Right kidney (tissue), 1 donor: ENCODE measurements at regions not wholly inside any gene's neighbourhood (a gene's known extent, or its start where the extent isn't known, plus 50 kb on each side); places are given as distances from the start of the nearest gene placed in this dataset.

Experiments used
- DNase-seq: peaks from one replicate; pipeline ENCODE4 v3.0.0-alpha.2; 2016

- no peak for DNase-seq
These were observed 500.8 kb upstream of the ANKRD30A start for GRCh38 chr10:36624551-36625100.

DNA sequence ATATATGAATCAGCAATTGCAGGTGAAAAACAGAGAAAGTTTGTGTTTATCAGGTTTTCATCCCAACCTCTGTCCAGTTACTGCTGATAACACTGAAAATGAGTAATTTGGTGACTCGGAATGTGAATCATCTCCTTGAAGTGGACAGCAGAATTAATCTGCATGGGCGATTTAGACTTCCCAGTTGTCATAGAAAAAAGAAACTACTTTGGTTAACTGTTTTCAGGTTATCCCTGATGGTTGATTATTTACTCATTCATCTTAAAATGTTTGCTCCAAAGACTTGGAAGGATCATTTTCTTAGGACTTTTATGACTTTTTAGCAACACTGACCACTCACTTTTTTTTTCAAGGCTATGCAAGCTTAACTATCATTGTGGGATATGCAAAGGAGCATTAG is 504.1 kb upstream of the ANKRD30A start:
- DNase-seq = no peak

- no peak for DNase-seq
These were observed 513.0 kb upstream of the ANKRD30A start for GRCh38 chr10:36612436-36612835.

DNA sequence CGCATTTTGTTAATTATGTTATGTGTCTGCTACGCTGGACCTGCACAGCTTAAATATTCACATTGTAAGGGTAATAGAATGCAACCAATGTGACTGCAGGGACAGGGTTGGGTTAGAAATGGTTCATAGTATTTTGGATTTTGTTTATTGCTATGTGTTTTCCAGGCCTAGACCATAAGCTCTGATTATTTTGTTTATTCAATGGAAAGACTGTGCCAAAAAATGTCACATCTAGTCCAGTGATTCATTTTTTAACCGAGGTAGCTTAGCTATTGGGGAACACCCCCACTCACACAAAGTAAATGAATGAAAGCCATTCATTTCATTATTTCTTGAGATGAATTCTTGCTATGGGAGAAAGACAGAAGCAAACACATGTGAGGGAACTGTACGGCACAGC is 516.5 kb upstream of the ANKRD30A start:
- no peak for DNase-seq

DNA sequence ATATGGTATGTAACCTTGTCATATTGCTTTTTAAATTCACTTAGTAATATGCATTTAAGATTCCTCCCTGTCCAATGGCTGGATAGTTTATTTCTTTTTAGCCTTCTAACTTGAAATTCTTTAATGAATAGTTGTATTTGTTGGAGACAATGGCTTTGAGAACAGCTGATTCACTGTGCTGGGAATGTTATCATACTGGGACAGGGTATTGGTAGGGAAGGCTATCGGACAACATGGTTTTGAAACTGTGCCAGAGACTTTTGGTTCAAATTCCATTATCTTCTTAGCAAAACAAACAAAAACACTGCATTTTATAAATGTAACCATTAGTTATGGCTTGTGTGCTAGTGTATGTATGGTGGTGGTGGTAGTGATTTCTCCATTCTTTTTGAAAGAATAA is 517.1 kb upstream of the ANKRD30A start:
- DNase-seq = no peak

DNA sequence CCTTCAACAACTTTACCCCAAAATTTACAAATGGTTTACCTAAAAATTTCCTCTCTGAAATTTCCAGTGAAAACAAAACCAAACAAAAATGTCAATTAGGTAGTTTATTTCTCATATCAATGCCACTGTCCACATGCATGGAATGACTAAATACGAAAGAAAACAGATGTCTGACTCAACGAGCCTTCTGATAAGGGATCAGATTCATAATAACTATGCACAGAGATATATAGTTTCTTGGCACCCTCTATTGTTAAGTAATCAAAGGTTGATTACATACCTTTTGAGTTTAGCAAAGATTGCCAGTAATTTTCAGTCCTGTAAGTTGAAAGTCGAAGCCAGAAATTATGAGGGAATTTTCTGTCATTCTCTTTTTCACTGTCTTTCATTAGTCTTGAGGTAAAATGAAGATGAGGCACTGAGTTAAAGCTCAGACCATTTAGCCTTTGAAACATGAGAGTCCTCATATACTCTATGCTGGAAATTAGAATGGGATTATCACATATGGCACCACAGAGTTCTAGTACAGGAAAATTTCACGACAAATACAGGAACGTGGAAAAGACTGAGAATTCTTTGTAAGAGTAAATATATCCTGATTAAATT is 519.1 kb upstream of the ANKRD30A start:
- DNase-seq = no peak

- no peak for DNase-seq
These were observed 521.1 kb upstream of the ANKRD30A start for GRCh38 chr10:36604316-36604715.

DNA sequence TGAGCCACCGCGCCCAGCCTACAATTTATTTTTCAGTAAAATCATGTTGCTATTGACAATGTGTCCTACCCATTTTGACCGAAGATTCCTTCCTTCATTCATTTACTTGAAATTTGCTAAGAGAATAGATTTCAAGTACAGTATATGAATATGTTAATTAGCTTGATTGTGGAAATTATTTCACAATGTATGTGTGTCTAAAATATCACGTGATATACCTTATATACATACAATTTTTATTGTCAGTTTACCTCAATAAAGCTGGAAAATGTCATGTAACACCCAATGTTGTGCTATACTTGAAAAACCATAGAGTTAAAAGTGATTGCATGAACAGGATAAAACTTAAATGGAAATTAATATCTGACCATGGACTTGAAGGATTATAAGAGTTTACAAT is 521.7 kb upstream of the ANKRD30A start:
- no peak for DNase-seq

DNA sequence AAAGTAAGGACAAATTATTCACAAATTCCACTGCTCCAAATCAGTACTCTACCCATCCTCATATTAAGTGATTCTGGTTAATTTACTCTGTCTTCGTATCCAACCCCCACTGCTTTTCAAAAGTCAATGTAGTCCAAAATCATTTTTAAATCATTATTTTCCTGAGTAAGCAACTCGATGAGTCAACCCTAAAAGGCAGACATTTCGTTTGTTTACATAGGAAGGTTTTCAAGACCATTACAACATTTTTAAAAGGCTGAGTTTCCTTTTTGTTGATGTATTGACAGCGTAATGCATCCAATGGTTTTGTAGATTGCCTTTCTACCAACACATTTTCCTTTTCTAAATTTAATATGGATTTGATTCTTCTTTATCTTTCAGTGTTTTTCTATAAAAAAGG is 523.0 kb upstream of the ANKRD30A start:
- DNase-seq = no peak

DNA sequence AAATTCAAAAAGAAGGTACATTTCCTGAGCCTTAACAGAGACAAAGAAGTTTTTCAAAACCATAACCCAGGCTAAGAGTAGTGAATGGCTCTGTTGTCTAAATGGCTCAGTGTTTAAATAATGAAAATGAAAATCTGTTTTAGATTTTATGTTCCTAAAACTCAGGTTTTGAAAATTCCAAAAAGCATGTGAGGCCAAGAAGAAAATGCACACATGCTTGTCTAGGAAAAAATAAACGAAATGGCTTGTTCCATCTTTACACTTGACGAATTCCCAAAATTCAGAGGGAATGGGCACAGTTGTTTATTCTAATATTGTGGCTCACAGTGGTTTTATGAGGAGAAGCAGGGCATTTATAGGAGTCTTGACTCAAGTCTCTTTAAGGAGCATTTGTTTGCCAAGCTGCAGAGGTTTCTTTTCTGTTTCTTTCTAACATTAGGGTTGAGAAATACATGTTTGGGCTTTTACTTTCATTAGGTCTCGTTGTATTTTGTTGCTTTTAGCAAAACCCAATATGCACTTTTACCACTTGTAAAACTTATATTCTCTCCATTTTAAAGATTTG is 527.6 kb upstream of the ANKRD30A start:
- no peak for DNase-seq

- no peak for DNase-seq
These were observed 532.4 kb upstream of the ANKRD30A start for GRCh38 chr10:36592964-36593363.

GRCh38 chr10:36591436-36591835 is 534.0 kb upstream of the ANKRD30A start:
- DNase-seq = no peak

DNA sequence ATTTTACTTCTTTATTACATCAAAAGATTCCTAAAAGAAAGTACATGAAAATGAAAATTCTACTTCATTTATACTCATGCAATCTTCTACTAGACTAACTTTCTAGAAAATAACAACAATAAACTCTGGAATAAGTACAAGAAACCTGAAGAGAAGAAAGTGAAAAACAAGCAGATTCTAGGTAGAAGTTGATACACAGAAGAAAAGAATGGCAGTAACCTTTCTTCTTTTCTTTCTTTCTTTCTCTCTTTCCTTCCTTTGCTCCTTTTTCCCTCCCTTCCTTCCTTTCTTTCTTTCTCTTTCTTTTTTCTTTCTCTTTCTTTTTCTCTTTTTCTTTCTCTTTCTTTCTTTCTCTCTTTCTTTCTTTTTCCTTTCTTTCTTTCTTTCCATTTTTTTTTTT is 541.7 kb upstream of the ANKRD30A start:
- DNase-seq = no peak

DNA sequence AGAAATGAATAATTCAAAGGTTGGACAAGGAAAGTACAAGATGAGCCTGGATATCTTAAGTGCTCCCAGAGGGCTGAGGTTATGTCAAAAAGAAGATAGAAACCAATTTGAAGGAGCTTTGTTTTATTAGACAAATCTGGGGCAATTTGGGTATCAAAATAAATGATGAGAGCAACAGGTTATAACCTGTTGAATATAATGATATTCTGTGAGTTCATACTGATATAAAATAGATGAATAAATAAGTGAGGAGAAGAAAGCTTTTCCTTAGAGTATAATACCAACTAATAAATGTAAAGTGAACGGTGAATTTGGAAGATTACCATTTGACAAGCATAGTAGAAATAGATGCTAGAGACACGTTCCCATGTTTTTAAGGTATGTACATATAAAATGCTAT is 544.2 kb upstream of the ANKRD30A start:
- DNase-seq = no peak

DNA sequence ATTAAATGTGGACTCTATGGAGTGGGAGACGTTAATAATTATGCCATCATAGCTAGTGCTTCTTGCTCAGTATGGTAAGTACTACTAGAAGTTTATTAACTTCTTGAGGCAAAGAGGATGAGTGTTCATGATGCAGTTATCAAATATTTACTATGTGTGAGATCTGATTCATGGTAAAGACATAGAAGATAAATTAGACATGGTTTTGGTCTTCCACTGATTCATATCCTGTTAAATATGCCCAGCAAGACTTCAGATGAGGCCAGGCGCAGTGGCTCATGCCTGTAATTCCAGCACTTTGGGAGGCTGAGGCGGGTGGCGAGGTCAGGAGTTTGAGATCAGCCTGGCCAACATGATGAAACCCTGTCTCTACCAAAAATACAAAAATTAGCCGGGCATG is 547.1 kb upstream of the ANKRD30A start:
- DNase-seq = no peak

DNA sequence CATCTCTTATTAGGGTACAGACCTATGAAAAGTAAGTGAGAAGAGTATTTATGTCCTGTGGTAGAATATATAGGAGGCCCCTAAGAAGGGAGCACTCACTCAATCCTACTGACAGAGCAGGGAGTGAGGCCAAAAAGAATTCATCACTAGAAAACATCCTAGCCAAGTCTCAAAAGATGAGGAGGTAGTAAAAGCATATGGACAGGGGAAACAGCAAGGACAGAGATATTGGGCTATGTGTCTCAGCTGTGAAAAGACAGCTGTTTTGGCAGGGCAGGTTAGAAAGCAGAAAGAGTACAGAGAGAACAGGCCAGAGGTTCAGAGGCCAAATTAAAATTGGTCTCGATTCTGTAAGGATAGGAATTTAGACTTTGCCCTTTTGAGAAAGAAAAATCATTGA is 548.3 kb upstream of the ANKRD30A start:
- no peak for DNase-seq

GRCh38 chr10:36574207-36574606 is 551.2 kb upstream of the ANKRD30A start:
- no peak for DNase-seq

- DNase-seq = no peak
These were observed 552.2 kb upstream of the ANKRD30A start for GRCh38 chr10:36573246-36573645.

DNA sequence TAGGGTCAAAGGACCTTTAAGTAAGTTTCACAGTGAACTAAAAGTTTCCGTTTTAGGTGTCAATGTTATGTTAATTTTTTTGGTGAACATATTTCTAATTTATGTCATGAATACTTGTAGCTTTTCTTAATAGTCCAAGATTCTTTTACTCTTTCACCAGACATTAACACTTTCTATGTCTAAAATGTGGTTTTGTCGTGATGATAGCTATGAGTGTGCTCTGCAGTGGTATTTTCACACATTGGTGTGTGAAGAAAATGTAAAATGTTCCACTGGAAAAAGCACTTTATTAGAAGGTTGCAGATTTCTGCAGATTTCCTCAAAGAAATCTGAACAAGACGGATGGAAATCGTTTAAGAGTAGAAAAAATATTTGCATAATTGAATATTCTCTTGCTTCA is 561.0 kb upstream of the ANKRD30A start:
- no peak for DNase-seq

DNA sequence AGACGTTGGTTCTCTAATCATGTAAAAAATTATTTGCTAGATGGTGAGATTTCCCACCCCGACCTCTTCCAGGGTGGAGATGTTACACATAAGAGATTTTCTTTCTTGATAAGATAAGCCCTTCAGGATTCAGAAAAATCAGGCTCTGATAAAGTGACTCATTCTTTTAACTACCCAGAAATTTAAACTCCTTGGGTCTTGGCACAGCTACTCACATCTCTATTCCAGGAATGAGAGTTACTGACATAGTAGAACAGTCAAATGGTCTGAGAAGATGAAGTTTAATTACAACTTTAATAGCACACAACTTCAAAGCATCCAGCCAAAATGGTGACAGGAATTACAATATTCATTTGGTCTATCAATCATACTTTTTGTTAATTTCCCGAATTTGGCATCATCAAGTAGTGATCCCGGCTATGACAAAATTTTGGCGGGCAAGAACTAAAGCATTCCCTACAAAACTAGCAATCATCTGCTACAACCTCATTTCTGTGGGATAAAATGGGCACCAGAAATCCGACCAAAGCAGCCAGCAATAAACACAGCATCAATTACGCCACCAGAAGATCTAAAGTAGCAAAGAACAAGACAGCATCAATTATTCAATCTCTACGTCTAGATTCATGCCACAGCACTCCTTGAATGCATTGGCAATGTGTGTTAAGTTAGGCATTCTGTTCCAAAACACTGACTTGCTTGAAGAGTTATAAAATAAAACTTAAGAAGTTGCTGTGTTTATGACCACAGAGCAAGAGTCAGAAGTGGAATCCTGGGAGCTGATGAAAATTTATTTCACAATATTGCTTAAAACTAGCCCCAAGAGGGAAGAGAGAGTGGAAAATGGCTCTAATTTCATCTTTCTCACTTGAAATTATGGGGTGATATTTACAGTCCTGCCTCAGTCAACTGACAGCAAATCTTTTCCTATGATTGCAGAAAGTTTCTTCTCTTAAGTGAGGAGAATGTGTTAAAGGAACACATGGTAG is 565.7 kb upstream of the ANKRD30A start:
- no peak for DNase-seq

GRCh38 chr10:36556468-36556867 is 568.9 kb upstream of the ANKRD30A start:
- DNase-seq = no peak

DNA sequence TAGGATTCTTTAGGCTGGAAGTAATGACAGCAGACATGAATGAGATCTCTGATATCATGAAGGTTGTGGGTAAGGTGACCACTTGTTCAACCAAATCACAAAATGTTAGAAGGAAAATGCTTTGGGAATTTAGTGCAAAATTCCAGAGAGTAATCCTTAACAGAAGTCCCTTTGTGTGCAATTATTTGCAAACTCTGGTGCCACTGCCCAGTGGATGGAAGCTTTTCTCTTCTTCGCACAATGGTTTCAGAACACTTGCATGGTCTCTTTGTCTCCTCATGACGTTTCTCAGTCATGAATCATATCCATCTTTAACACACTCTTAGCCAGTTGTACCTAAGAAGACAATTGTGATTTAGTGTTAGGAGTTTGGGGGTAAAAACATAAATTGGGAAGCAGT is 570.4 kb upstream of the ANKRD30A start:
- no peak for DNase-seq

GRCh38 chr10:36547965-36548364 is 577.4 kb upstream of the ANKRD30A start:
- DNase-seq = no peak
